HepG2 (cell line): ENCODE measurements at regions not wholly inside any gene's neighbourhood (a gene's known extent, or its start where the extent isn't known, plus 50 kb on each side); places are given as distances from the start of the nearest gene placed in this dataset.

ENCODE experiments used
- ATAC-seq: fragments of 200-7000 bp; cut with Tn5 transposase; 3 replicates; pipeline ENCODE4 v1.9.1; 2020; ENCODE audit warnings: mild to moderate bottlenecking, moderate library complexity
- BruUV-seq: library from RNA; stranded (reverse); fragments of 400-500 nt; replicated peaks from 2 replicates; lab custom pipeline; 2021; lab: Mats Ljungman, UMichigan
- CTCF ChIA-PET: fragments of 300-600 bp; formaldehyde crosslinking; extraction: SDS; loops from one replicate; lab custom pipeline; 2021; ENCODE audit warnings: low total read pairs, inconsistent platforms, low intra/inter-chr PET ratio; lab: Yijun Ruan, JAX
- POLR2A ChIA-PET: fragments of 350-600 bp; sonication (Branson Sonifier 250); formaldehyde crosslinking; loops from one replicate; lab custom pipeline; 2020; ENCODE audit warnings: antibody characterized with exemption, inconsistent platforms; lab: Yijun Ruan, JAX
- DNase-seq: peaks from one replicate; pipeline ENCODE4 v3.0.0-alpha.2; 2015; ENCODE audit warnings: low spot score
- FAIRE-seq: peaks from 3 replicates; lab custom pipeline; 2011; peaks lifted over from hg19 to GRCh38; lab: Jason Lieb, UNC
- H2AFZ ChIP-seq: one replicate; pipeline ENCODE4 v1.6.1; 2011; ENCODE audit warnings: low read length, inconsistent platforms
- H3K27ac ChIP-seq: fragments of 300-600 bp; 3 replicates; pipeline ENCODE4 v1.8.0; 2011; ENCODE audit warnings: mixed run types, mild to moderate bottlenecking, mixed read lengths, low read length, inconsistent platforms; ENCODE audit not compliant: insufficient read depth; ENCODE audit errors: extremely low read length
- H3K27me3 ChIP-seq, 2 experiments: fragments of 200-600 bp in 1 of 2; 2 replicates in 1 of 2; 3 replicates in 1 of 2; pipeline versions ENCODE4 v1.6.0 to v1.8.0; 2011; ENCODE audit warnings: low read length in 2 of 2, mild to moderate bottlenecking in 2 of 2, moderate library complexity in 2 of 2, inconsistent platforms in 1 of 2; ENCODE audit not compliant: insufficient read depth in 2 of 2, control insufficient read depth in 1 of 2
- H3K36me3 ChIP-seq, 2 experiments: fragments of 200-600 bp in 1 of 2; replicated peaks in 1 of 2; 2 replicates in 1 of 2; 3 replicates in 1 of 2; pipeline versions ENCODE4 v1.5.1 to v1.8.0; 2011; ENCODE audit warnings: low read length in 2 of 2, inconsistent platforms in 1 of 2; ENCODE audit not compliant: insufficient read depth in 2 of 2, control insufficient read depth in 1 of 2
- H3K4me1 ChIP-seq: 2 replicates; pipeline ENCODE4 v1.5.1; 2012; ENCODE audit warnings: low read length, inconsistent platforms; ENCODE audit not compliant: insufficient read depth
- H3K4me2 ChIP-seq: 2 replicates; pipeline ENCODE4 v1.6.0; 2011; ENCODE audit warnings: low read depth, low read length, inconsistent platforms
- H3K4me3 ChIP-seq, 3 experiments: fragments of 200-600 bp in 1 of 3; sonication (generic), shearing (Covaris generic) in 1 of 3; replicated peaks in 1 of 3; 2 replicates each; pipeline ENCODE4 v1.5.1; 2011 to 2016; ENCODE audit warnings: low read length in 3 of 3, inconsistent platforms in 2 of 3, low read depth in 2 of 3, mild to moderate bottlenecking in 2 of 3, control low read depth in 1 of 3, mixed read lengths in 1 of 3; ENCODE audit not compliant: insufficient read depth in 1 of 3
- H3K79me2 ChIP-seq: one replicate; pipeline ENCODE4 v1.6.1; 2011; ENCODE audit warnings: low read length, inconsistent platforms; ENCODE audit not compliant: insufficient read depth
- H3K9ac ChIP-seq: 2 replicates; pipeline ENCODE4 v1.6.0; 2011; ENCODE audit warnings: mild to moderate bottlenecking, low read depth, low read length, inconsistent platforms; ENCODE audit not compliant: insufficient read depth
- H3K9me3 ChIP-seq: 2 replicates; pipeline ENCODE4 v1.5.1; 2012; ENCODE audit warnings: mild to moderate bottlenecking, low read length
- H4K20me1 ChIP-seq: 2 replicates; pipeline ENCODE4 v1.6.0; 2011; ENCODE audit warnings: inconsistent platforms, mild to moderate bottlenecking, low read length, moderate library complexity; ENCODE audit not compliant: insufficient read depth
- BHLHE40 ChIP-seq: IDR thresholded peaks from 2 replicates; pipeline ENCODE4 v1.6.1; 2011; ENCODE audit warnings: low read length, improper control_type of control experiment
- CEBPB ChIP-seq: IDR thresholded peaks from 2 replicates; pipeline ENCODE4 v1.6.1; 2011; ENCODE audit warnings: low read depth, low read length, improper control_type of control experiment, borderline replicate concordance
- HNF4A ChIP-seq: sonication (generic); formaldehyde crosslinking; IDR thresholded peaks from 2 replicates; pipeline ENCODE4 v1.4.0; 2020; ENCODE audit warnings: missing genetic modification reagents
- PRPF4 ChIP-seq: fragments of 200-400 bp; formaldehyde crosslinking; IDR thresholded peaks from 2 replicates; pipeline ENCODE4 v1.6.1; 2016; ENCODE audit warnings: low read length, low read depth; ENCODE audit not compliant: poor library complexity, severe bottlenecking
- SKI ChIP-seq: fragments of 450-650 bp; IDR thresholded peaks from one replicate; pipeline ENCODE4 v1.6.1; 2018; ENCODE audit warnings: mild to moderate bottlenecking; ENCODE audit not compliant: partially characterized antibody
- ZNF652 ChIP-seq: IDR thresholded peaks from 2 replicates; pipeline ENCODE4 v1.6.1; 2016; ENCODE audit warnings: low read depth, borderline replicate concordance
- ZNF672 ChIP-seq: sonication (generic); formaldehyde crosslinking; IDR thresholded peaks from 2 replicates; pipeline ENCODE4 v1.8.1; 2022; ENCODE audit warnings: missing genetic modification reagents
- WGBS: methylation state at CpG from one replicate; pipeline ENCODE4 v1.1.6; 2017; ENCODE audit warnings: low lambda C conversion rate; 5-methylcytosine and 5-hydroxymethylcytosine counted together
- in situ Hi-C: cut with HindIII; loops from 2 replicates; pipeline ENCODE4 v1.10.0; 2017; ENCODE audit warnings: low pct_unique_long_range_greater_than_20kb; ENCODE audit not compliant: extremely low pct_ligation_motif_present
- intact Hi-C: fragments of 100-400 bp; cut with micrococcal nuclease; formaldehyde crosslinking; loops from one replicate; pipeline ENCODE4 v1.10.0; 2022; ENCODE audit not compliant: unreplicated experiment

DNA sequence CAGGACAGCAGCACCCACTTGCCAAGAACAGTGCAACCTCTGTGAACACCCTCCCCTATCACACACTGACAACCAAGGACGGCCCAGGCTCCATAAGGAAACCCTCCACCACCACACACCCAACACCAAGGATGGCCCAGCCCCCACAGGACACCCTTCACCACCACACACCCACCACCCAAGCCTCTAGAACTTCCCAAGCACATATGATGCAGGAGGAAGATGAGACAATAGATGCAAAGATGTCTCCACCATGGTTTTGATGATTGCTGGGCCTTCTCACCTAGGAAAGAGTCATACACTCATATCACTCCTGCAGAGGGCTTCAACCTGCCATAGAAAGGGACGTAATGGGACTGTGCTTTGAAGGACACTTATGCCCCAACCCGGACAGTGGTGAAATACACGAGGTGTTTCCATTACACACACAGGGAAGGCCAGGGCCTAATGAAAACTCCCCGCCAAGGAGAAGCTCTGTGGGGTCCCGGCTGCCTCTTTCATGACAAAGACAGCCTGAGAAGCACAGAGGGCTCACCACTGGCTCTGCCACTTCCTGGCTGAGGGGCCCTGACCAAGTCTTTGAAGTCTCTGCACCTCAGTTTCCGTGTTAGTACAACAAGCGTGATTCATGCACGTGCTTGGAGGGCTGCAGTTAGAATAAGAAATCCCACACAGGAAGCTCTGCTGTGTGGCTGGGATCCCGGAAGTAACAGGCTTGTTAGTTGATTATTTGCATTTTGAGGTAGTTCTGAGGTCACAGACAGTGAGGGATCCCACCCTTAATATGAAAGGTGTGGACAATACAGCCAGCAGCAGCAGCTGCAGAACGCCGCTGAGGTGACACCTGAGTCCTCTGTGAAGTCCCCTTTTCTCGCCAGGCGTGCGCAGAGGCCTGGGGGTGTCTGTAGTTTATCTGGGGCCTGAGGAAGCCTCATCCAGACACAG lies 61.9 kb upstream of the ATP12A start:
- H3K27ac ChIP-seq, result no peak overlapping the region
- WGBS, result 40% methylated on average over 13 of the region's 15 CpGs
- CTCF ChIA-PET, result no interaction called here

DNA sequence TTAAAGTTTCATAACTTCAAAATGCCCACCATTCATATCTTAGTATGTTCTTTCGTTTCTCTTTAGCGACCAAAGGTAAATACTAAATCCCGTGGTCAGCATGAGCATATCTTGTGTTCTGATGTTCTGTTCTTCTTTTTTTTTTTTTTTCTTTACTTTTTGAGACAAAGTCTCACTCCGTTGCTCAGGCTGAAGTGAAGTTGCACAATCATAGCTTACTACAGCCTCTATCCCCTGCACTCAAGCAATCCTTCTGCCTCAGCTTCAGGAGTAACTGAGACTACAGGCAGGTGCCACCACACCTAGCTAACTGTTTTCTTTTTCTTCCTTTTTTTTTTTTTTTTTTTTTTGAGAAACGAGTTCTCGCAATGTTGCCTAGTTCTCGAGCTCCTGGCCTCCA lies 60.9 kb upstream of the ATP12A start:
- no peak overlapping the region for H2AFZ ChIP-seq
- DNase-seq (no peak), ATAC-seq (no peak), FAIRE-seq (no peak)
- H3K9me3 ChIP-seq, result no peaks in the 10 kb centered on the region
- intact Hi-C loops, result no loop called here
- no peaks in the 10 kb centered on the region for H3K36me3 ChIP-seq
- H3K27ac ChIP-seq, result no peak overlapping the region
- no peak overlapping the region for H3K4me3 ChIP-seq
- ChIA-PET CTCF (no interaction called here), POLR2A (no interaction called here)
- no TSS peak for BruUV-seq
- H4K20me1 ChIP-seq, result no peaks in the 10 kb centered on the region
- TF ChIP-seq CEBPB (peak; percentile 75), SKI (no peak), ZNF672 (CRISPR knock-in tag) (no peak)
- in situ Hi-C loops, result no loop called here
- H3K27me3 ChIP-seq, result peaks cover 0 to 9% of the 10 kb centered on the region in 2 experiments; a peak in 3 of 5 replicates
- no peaks in the 10 kb centered on the region for H3K4me1 ChIP-seq
- H3K79me2 ChIP-seq, result no peaks in the 10 kb centered on the region
- no peak overlapping the region for H3K4me2 ChIP-seq
- H3K9ac ChIP-seq, result no peak overlapping the region
- 15% methylated on average over 7 of the region's 7 CpGs for WGBS

More for the DNA sequence above, 61.9 kb upstream of the ATP12A start:
- Histone ChIP-seq H3K4me3 (no peak overlapping the region), H4K20me1 (no peaks in the 10 kb centered on the region), H3K4me2 (no peak overlapping the region), H3K4me1 (no peaks in the 10 kb centered on the region), H3K79me2 (no peaks in the 10 kb centered on the region), H2AFZ (no peak overlapping the region), H3K9me3 (no peaks in the 10 kb centered on the region), H3K36me3 (no peaks in the 10 kb centered on the region), H3K9ac (no peak overlapping the region), H3K27me3 (peaks cover 0 to 18% of the 10 kb centered on the region in 2 experiments; a peak in 4 of 5 replicates)
- in situ Hi-C loops (no loop called here), intact Hi-C loops (no loop called here)
- DNase-seq (no peak), FAIRE-seq (no peak), ATAC-seq (no peak)
- BruUV-seq, result no TSS peak
- TF ChIP-seq HNF4A (CRISPR knock-in tag), result no peak
- no peak for TF ChIP-seq PRPF4
- TF ChIP-seq ZNF652 (CRISPR knock-in tag), result no peak
- TF ChIP-seq BHLHE40, result peak; percentile 72
- POLR2A ChIA-PET, result no interaction called here
